Gastrocnemius medialis (tissue), 4 donors: ENCODE measurements at regions not wholly inside any gene's neighbourhood (a gene's known extent, or its start where the extent isn't known, plus 50 kb on each side); places are given as distances from the start of the nearest gene placed in this dataset.

Experiments used
- ATAC-seq, 2 donors: fragments of 150-250 bp; one replicate each; pipeline ENCODE4 v1.9.1; 2016
- DNase-seq, 2 donors: peaks; one replicate each; pipeline ENCODE4 v3.0.0-alpha.2; 2019
- H3K27ac ChIP-seq, 4 donors: fragments of 200-600 bp; sonication (generic); 1 replicate in 1 of 4; 2 replicates in 3 of 4; pipeline ENCODE4 v1.5.1; 2016 to 2018; ENCODE audit warnings: mild to moderate bottlenecking in 2 of 4, moderate library complexity in 1 of 4
- H3K27me3 ChIP-seq, 3 donors: fragments of 200-600 bp; sonication (generic) in 2 of 3; 1 replicate in 1 of 3; 2 replicates in 2 of 3; pipeline versions ENCODE4 v1.5.1 to v1.6.0; 2016 to 2019; ENCODE audit warnings: mild to moderate bottlenecking in 1 of 3, moderate library complexity in 1 of 3
- H3K36me3 ChIP-seq, 2 donors: fragments of 200-600 bp; sonication (generic) in 1 of 2; one replicate each; pipeline ENCODE4 v1.5.1; 2017 to 2018
- H3K4me1 ChIP-seq, 2 donors: fragments of 200-600 bp; sonication (generic) in 1 of 2; one replicate each; pipeline ENCODE4 v1.5.1; 2016 to 2017; ENCODE audit warnings: mild to moderate bottlenecking in 2 of 2
- H3K4me3 ChIP-seq, 4 donors: fragments of 200-600 bp; sonication (generic) in 3 of 4; 1 replicate in 1 of 4; 2 replicates in 3 of 4; pipeline ENCODE4 v1.5.1; 2016 to 2019; ENCODE audit warnings: mild to moderate bottlenecking in 2 of 4
- H3K9me3 ChIP-seq, 3 donors: fragments of 200-600 bp; sonication (generic) in 2 of 3; 1 replicate in 1 of 3; 2 replicates in 2 of 3; pipeline ENCODE4 v1.5.1; 2016 to 2019
- CTCF ChIP-seq, 5 experiments: fragments of 450-650 bp in 3 of 5; fragments of 200-600 bp in 2 of 5; sonication (generic) in 2 of 5; IDR thresholded peaks in 4 of 5; conservative IDR thresholded peaks in 1 of 5; 1 replicate in 4 of 5; 2 replicates in 1 of 5; pipeline ENCODE4 v1.5.1; 2016 to 2019; ENCODE audit warnings: antibody characterized with exemption in 5 of 5, mild to moderate bottlenecking in 3 of 5, moderate library complexity in 3 of 5
- POLR2A ChIP-seq, 2 donors: fragments of 450-650 bp; IDR thresholded peaks; one replicate each; pipeline ENCODE4 v1.6.1; 2017; ENCODE audit warnings: antibody characterized with exemption in 2 of 2, mild to moderate bottlenecking in 2 of 2, moderate library complexity in 2 of 2
- in situ Hi-C, 4 donors: fragments of 200-750 bp; cut with MboI; loops; one replicate each; pipeline versions ENCODE4 v1.15.0 to v1.8.0; 2017; ENCODE audit warnings: low sequenced_read_pairs in 4 of 4
- intact Hi-C: fragments of 100-400 bp; cut with DNase I; formaldehyde crosslinking; loops from one replicate; pipeline ENCODE4 v1.15.1; 2023; ENCODE audit warnings: low total_unique reads

GRCh38 chr1:218171302-218171893 lies 113.7 kb upstream of the RRP15 start:
- H3K27ac ChIP-seq = no peak overlapping the region
- no peak for DNase-seq
- no peak overlapping the region for H3K4me3 ChIP-seq
- in situ Hi-C loops (no loop called here), intact Hi-C loops (no loop called here)
- TF ChIP-seq CTCF (IDR thresholded peaks at IDR 0.05 in 4 of 5, conservative IDR thresholded peaks at IDR 0.05 in 1 of 5) (peak; percentile 14 to 71 (median 49)), POLR2A (IDR thresholded peaks at IDR 0.05) (no peak)
- no peak for ATAC-seq
- H3K9me3 ChIP-seq = no peaks in the 10 kb centered on the region
- peaks cover 25 to 36% (median 29%) of the 10 kb centered on the region in 3 donors for H3K27me3 ChIP-seq
- no peaks in the 10 kb centered on the region for H3K36me3 ChIP-seq
- H3K4me1 ChIP-seq = no peaks in the 10 kb centered on the region

- H3K36me3 ChIP-seq = no peaks in the 10 kb centered on the region
- no peaks in the 10 kb centered on the region for H3K27me3 ChIP-seq
- no peak for TF ChIP-seq POLR2A (IDR thresholded peaks at IDR 0.05)
- no peak for TF ChIP-seq CTCF (IDR thresholded peaks at IDR 0.05 in 4 of 5, conservative IDR thresholded peaks at IDR 0.05 in 1 of 5)
- ATAC-seq (no peak), DNase-seq (no peak)
- H3K9me3 ChIP-seq = no peaks in the 10 kb centered on the region
- no peak overlapping the region for H3K4me3 ChIP-seq
- no peaks in the 10 kb centered on the region for H3K4me1 ChIP-seq
- no peak overlapping the region for H3K27ac ChIP-seq
- intact Hi-C loops (no loop called here), in situ Hi-C loops (no loop called here)
Observed at GRCh38 chr1:218182455-218182854, 102.6 kb upstream of the RRP15 start.

GRCh38 chr1:218200979-218201378 lies 84.1 kb upstream of the RRP15 start:
- DNase-seq (no peak), ATAC-seq (no peak)
- Histone ChIP-seq H3K36me3 (no peaks in the 10 kb centered on the region), H3K4me3 (no peak overlapping the region), H3K27me3 (no peaks in the 10 kb centered on the region), H3K4me1 (no peaks in the 10 kb centered on the region), H3K27ac (no peak overlapping the region), H3K9me3 (no peaks in the 10 kb centered on the region)
- TF ChIP-seq POLR2A (IDR thresholded peaks at IDR 0.05) (no peak), CTCF (IDR thresholded peaks at IDR 0.05 in 4 of 5, conservative IDR thresholded peaks at IDR 0.05 in 1 of 5) (no peak)
- in situ Hi-C loops (no loop called here), intact Hi-C loops (no loop called here)

GRCh38 chr1:218201601-218202000 lies 83.5 kb upstream of the RRP15 start:
- in situ Hi-C loops = no loop called here
- no peak for TF ChIP-seq CTCF (IDR thresholded peaks at IDR 0.05 in 4 of 5, conservative IDR thresholded peaks at IDR 0.05 in 1 of 5)
- TF ChIP-seq POLR2A (IDR thresholded peaks at IDR 0.05) = no peak
- DNase-seq = no peak
- no peak for ATAC-seq
- intact Hi-C loops = no loop called here
- Histone ChIP-seq H3K27ac (no peak overlapping the region), H3K9me3 (no peaks in the 10 kb centered on the region), H3K4me1 (no peaks in the 10 kb centered on the region), H3K36me3 (no peaks in the 10 kb centered on the region), H3K4me3 (no peak overlapping the region), H3K27me3 (no peaks in the 10 kb centered on the region)

- in situ Hi-C loops = no loop called here
Observed at GRCh38 chr1:218205721-218206120, 79.4 kb upstream of the RRP15 start.

More at GRCh38 chr1:218205721-218206120, 79.4 kb upstream of the RRP15 start:
- ATAC-seq (no peak), DNase-seq (no peak)
- Histone ChIP-seq H3K27me3 (no peaks in the 10 kb centered on the region), H3K9me3 (no peaks in the 10 kb centered on the region), H3K36me3 (no peaks in the 10 kb centered on the region), H3K4me3 (no peak overlapping the region), H3K4me1 (no peaks in the 10 kb centered on the region), H3K27ac (no peak overlapping the region)
- TF ChIP-seq CTCF (IDR thresholded peaks at IDR 0.05 in 4 of 5, conservative IDR thresholded peaks at IDR 0.05 in 1 of 5) (no peak), POLR2A (IDR thresholded peaks at IDR 0.05) (no peak)
- intact Hi-C loops = no loop called here
